Hematopoietic multipotent progenitor cell treated with erythropoietin and hydrocortisone succinate and interleukin-3 and kit ligand, for 15 days (in vitro differentiated cells): ENCODE measurements at regions not wholly inside any gene's neighbourhood (a gene's known extent, or its start where the extent isn't known, plus 50 kb on each side); places are given as distances from the start of the nearest gene placed in this dataset.
"Not testable (repeated sequence)": the region's sequence is repeated elsewhere in the genome, so short reads cannot be mapped to it uniquely, and the experiment has no call there.

Experiments used
- DNase-seq: peaks from one replicate; pipeline ENCODE4 v3.0.0-alpha.2; 2015; ENCODE audit warnings: low spot score

- DNase-seq, result no peak
Measured at GRCh38 chr12:93204896-93205295, 172.8 kb upstream of the NUDT4 start.

DNA sequence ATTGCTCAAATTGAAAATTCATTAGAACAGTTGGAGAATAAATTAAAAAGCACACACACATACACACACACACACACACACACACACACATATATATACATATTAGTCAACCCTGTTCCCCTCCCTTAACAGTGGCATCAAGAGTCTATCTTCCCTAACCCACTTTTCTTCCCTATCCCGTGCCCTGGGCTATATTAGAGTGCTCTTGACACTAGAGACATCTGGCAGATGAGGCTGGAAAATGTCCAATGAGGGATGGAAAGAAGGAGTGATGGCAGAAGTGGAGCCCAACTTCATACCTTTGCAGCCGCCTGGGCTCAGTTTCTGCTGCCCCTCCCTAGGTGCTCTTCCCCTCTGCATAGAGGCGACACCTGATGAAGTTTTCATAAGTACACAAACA is 172.4 kb upstream of the NUDT4 start:
- no peak for DNase-seq

GRCh38 chr12:93208011-93208410 is 169.7 kb upstream of the NUDT4 start:
- DNase-seq, result no peak

DNA sequence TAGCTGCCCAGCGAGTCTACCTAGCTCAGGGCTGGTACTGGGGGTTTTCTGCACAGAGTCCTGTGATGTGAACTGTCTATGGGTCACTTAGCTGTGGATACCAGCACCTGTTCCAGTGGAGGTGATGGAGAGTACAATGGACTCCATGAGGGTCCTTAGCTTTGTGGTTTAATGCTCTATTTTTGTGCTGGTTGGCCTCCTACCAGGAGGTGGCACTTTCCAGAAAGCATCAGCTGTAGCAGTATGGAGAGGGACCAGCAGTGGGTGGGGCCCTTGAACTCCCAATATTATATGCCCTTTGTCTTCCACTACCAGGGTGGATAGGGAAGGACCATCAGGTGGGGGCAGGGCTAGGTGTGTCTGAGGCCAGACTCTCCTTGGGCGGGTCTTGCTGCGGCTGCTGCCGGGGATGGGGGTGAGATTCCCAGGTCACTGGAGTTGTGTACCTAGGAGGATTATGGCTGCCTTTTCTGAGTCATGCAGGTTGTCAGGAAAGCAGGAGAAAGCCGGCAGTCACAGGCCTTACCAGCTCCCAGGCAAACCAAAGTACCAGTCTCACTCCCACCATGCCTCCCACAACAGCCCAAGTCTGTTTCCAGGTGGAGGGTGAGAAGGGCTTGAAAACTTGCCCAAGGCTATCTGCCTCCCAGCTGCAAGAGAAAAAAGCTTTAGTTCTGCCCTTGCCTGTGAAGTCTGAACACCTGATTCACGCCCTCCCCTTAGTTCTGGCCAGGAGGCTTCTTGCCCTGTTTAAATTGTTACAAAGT is 163.0 kb upstream of the NUDT4 start:
- DNase-seq, result no peak

- DNase-seq, result no peak
Measured at GRCh38 chr12:93215290-93215678, 162.4 kb upstream of the NUDT4 start.

- DNase-seq, result no peak
Measured at GRCh38 chr12:93219947-93220346, 157.8 kb upstream of the NUDT4 start.

DNA sequence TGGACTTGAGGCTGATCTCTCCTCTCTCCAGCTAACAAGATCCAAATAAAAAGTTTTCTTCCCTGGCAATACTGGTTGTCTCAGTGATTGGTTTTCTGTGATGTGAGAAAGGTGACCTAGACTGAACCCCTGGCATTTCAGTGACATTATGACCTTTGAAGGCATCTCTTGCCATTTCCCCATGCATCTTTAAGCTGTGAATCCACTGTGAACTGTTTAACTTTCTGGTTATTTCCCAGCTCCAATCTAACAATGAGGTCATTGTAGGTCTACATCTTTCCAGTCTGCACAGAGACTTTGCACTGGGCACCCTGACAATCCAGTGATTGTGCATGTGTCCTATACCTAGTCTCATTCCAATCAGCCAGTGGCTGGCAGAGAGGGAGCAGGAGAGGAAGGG is 155.9 kb upstream of the NUDT4 start:
- DNase-seq, result no peak

GRCh38 chr12:93223440-93224426 is 154.0 kb upstream of the NUDT4 start:
- peak; percentile 48 for DNase-seq

- no peak for DNase-seq
Measured at GRCh38 chr12:93225094-93225493, 152.6 kb upstream of the NUDT4 start.

- DNase-seq, result no peak
Measured at GRCh38 chr12:93226361-93226760, 151.4 kb upstream of the NUDT4 start.

- peak; percentile 47 for DNase-seq
Measured at GRCh38 chr12:93229494-93230325, 148.0 kb upstream of the NUDT4 start.

DNA sequence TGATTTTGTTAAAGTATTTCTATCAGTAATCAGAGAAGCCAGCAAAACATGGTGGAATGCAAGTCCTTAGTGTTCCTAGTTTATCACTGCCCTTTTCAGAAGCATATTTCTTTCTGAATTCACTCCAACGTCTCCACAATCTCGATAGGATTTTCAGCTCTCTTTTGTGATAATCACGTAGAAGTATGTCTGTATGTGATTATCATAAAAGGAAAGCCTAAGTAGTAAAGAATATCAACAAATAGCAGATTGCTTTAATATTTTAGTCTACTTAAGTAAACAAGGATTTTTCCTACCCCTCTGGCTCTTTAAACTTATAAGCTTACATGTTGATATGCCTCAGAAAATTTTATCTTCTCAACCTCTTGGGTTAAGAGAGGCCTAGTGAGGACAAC is 147.4 kb upstream of the NUDT4 start:
- no peak for DNase-seq

- DNase-seq, result no peak
Measured at GRCh38 chr12:93231938-93232337, 145.8 kb upstream of the NUDT4 start.

GRCh38 chr12:93234641-93235040 is 143.1 kb upstream of the NUDT4 start:
- DNase-seq, result no peak

- DNase-seq, result no peak
Measured at GRCh38 chr12:93235881-93236280, 141.8 kb upstream of the NUDT4 start.

GRCh38 chr12:93237235-93237915 is 140.3 kb upstream of the NUDT4 start:
- no peak for DNase-seq

DNA sequence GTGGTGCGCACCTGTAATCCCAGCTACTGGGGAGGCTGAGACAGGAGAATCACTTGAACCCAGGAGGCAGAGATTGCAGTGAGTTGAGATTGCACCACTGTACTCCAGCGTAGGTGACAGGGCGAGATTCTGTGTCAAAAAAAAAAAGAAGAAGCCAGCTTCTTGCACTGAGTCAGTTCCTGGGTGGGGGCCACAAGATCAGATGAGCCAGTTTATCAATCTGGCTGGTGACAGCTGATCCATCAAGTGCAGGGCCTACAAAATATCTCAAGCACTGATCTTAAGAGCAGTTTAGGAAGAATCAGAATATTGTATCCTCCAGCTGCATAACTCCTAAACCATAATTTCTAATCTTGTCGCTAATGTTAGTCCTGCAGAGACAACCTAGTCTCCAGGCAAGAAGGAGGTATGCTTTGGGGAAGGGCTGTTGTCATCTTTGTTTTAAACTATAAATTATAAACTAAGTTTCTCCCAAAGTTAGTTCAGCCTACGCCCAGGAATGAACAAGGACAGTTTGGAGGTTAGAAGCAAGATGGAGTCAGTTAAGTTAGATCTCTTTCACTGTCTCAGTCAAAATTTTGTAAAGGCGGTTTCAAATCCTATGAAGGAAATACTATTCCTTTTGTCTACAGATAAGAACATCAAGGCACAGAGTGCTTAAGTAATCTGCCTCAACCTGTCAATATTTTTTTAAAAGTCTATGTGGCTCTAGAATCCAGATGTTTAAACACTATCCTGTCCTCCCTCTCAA is 139.0 kb upstream of the NUDT4 start:
- DNase-seq, result not testable (repeated sequence)

GRCh38 chr12:93239789-93240188 is 137.9 kb upstream of the NUDT4 start:
- DNase-seq, result not testable (repeated sequence)

- DNase-seq, result no peak
Measured at GRCh38 chr12:93242154-93242972, 135.4 kb upstream of the NUDT4 start.

DNA sequence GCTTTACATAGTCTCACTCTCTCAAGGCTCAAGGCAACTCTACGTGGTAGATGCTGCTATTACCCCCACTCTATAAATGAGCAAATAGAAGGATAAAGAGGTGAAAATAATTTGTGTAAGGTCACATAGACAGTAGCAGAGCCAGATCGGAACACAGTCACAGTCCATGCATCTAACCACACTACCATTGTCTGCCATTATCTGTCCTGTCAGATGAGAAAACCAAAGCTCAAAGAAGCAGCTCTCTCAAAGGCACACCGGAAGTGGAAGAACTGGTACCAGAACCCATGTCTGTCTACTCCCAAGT is 134.4 kb upstream of the NUDT4 start:
- DNase-seq, result no peak
